ENCODE measurements at regions not wholly inside any gene's neighbourhood (a gene's known extent, or its start where the extent isn't known, plus 50 kb on each side); places are given as distances from the start of the nearest gene placed in this dataset.

GRCh38 chr1:101587741-101588140, 350.9 kb downstream of the S1PR1 start:
- TF ChIP-seq, protein P1, sequence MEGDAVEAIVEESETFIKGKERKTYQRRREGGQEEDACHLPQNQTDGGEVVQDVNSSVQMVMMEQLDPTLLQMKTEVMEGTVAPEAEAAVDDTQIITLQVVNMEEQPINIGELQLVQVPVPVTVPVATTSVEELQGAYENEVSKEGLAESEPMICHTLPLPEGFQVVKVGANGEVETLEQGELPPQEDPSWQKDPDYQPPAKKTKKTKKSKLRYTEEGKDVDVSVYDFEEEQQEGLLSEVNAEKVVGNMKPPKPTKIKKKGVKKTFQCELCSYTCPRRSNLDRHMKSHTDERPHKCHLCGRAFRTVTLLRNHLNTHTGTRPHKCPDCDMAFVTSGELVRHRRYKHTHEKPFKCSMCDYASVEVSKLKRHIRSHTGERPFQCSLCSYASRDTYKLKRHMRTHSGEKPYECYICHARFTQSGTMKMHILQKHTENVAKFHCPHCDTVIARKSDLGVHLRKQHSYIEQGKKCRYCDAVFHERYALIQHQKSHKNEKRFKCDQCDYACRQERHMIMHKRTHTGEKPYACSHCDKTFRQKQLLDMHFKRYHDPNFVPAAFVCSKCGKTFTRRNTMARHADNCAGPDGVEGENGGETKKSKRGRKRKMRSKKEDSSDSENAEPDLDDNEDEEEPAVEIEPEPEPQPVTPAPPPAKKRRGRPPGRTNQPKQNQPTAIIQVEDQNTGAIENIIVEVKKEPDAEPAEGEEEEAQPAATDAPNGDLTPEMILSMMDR (IDR thresholded peaks at IDR 0.05; ENCODE audit: poor library complexity), result no peak
- TF ChIP-seq EZH2phosphoT487 (IDR thresholded peaks at IDR 0.05; ENCODE audit: low read depth, severe bottlenecking, unreplicated experiment), result no peak
